ENCODE measurements at regions not wholly inside any gene's neighbourhood (a gene's known extent, or its start where the extent isn't known, plus 50 kb on each side); places are given as distances from the start of the nearest gene placed in this dataset.

- TF ChIP-seq CTCF (IDR thresholded peaks at IDR 0.05) (no peak), POLR2A (IDR thresholded peaks at IDR 0.05) (no peak), POLR2AphosphoS5 (IDR thresholded peaks at IDR 0.05; ENCODE audit: insufficient read depth in 1 of 2, low read depth in 1 of 2) (no peak)
Measured at GRCh38 chr7:46035166-46035565, 114.1 kb upstream of the IGFBP3 start.
